Omental fat pad (tissue), 3 donors: ENCODE measurements at regions not wholly inside any gene's neighbourhood (a gene's known extent, or its start where the extent isn't known, plus 50 kb on each side); places are given as distances from the start of the nearest gene placed in this dataset.

Source experiments
- ATAC-seq: fragments of 150-250 bp; one replicate; pipeline ENCODE4 v1.9.1; 2016; ENCODE audit warnings: mild to moderate bottlenecking, moderate library complexity; ENCODE audit not compliant: low FRiP score
- DNase-seq: peaks from one replicate; pipeline ENCODE4 v3.0.0-alpha.2; 2019; ENCODE audit warnings: low spot score
- CTCF ChIP-seq, 3 donors: fragments of 450-650 bp; IDR thresholded peaks; one replicate each; pipeline ENCODE4 v1.5.1; 2016 to 2017; ENCODE audit warnings: antibody characterized with exemption in 3 of 3, mild to moderate bottlenecking in 3 of 3, moderate library complexity in 2 of 3

GRCh38 chr14:86797075-86797351 lies 1196.0 kb downstream of the GALC start:
- no peak for TF ChIP-seq CTCF (IDR thresholded peaks at IDR 0.05)

GRCh38 chr14:86796221-86797074 lies 1196.5 kb downstream of the GALC start:
- ATAC-seq (no peak), DNase-seq (no peak)
- TF ChIP-seq CTCF (IDR thresholded peaks at IDR 0.05) = no peak

More at GRCh38 chr14:86797075-86797351, 1196.0 kb downstream of the GALC start:
- no peak for ATAC-seq
- DNase-seq = no peak

- no peak for TF ChIP-seq CTCF (IDR thresholded peaks at IDR 0.05)
- no peak for ATAC-seq
These were observed 1198.3 kb downstream of the GALC start for GRCh38 chr14:86794689-86795088.

GRCh38 chr14:86790408-86791364 lies 1202.3 kb downstream of the GALC start:
- DNase-seq (no peak), ATAC-seq (no peak)
- TF ChIP-seq CTCF (IDR thresholded peaks at IDR 0.05) = no peak

More at GRCh38 chr14:86794689-86795088, 1198.3 kb downstream of the GALC start:
- no peak for DNase-seq

GRCh38 chr14:86788224-86788623 lies 1204.8 kb downstream of the GALC start:
- no peak for ATAC-seq
- DNase-seq = no peak
- TF ChIP-seq CTCF (IDR thresholded peaks at IDR 0.05) = no peak

- ATAC-seq = no peak
- TF ChIP-seq CTCF (IDR thresholded peaks at IDR 0.05) = no peak
- DNase-seq = no peak
These were observed 1205.3 kb downstream of the GALC start for GRCh38 chr14:86787717-86788116.
